ENCODE measurements at regions not wholly inside any gene's neighbourhood (a gene's known extent, or its start where the extent isn't known, plus 50 kb on each side); places are given as distances from the start of the nearest gene placed in this dataset.

- Histone ChIP-seq H3K4ac (ENCODE audit: low read length) (no peak overlapping the region), H2AFZ (ENCODE audit: low read length) (no peak overlapping the region), H3K36me3 (replicated peaks in 1 of 2; ENCODE audit: control insufficient read depth in 2 of 2, insufficient read depth in 2 of 2, low read length in 2 of 2) (no peaks in the 10 kb centered on the region), H3K18ac (ENCODE audit: low read length) (no peak overlapping the region), H3K14ac (ENCODE audit: low read length) (no peak overlapping the region), H4K8ac (ENCODE audit: low read depth, low read length) (no peak overlapping the region), H2BK12ac (ENCODE audit: low read length) (no peak overlapping the region), H3K23ac (ENCODE audit: low read depth, low read length, poor library complexity) (no peak overlapping the region), H3K9me3 (replicated peaks in 1 of 2; ENCODE audit: control insufficient read depth in 2 of 2, insufficient read depth in 1 of 2, low read depth in 1 of 2, low read length in 2 of 2) (peaks cover 0 to 4% of the 10 kb centered on the region in 2 donors), H3K4me1 (ENCODE audit: control insufficient read depth in 2 of 2, insufficient read depth in 1 of 2, low read depth in 1 of 2, low read length in 2 of 2) (no peaks in the 10 kb centered on the region), H2BK15ac (ENCODE audit: low read length) (no peak overlapping the region), H2AK5ac (ENCODE audit: low read depth, low read length) (no peak overlapping the region), H3K9ac (ENCODE audit: low read depth, low read length, poor library complexity) (no peak overlapping the region), H3K4me2 (ENCODE audit: insufficient read depth, low read length, poor library complexity, severe bottlenecking) (no peak overlapping the region), H2BK120ac (ENCODE audit: low read depth, low read length) (no peak overlapping the region), H3K4me3 (ENCODE audit: low read length in 2 of 2) (no peak overlapping the region), H3K27me3 (ENCODE audit: control insufficient read depth in 3 of 3, insufficient read depth in 3 of 3, low read depth in 1 of 3, low read length in 3 of 3) (no peaks in the 10 kb centered on the region), H2BK5ac (ENCODE audit: low read length) (no peak overlapping the region), H3K79me1 (ENCODE audit: low read depth, low read length) (no peaks in the 10 kb centered on the region), H4K91ac (ENCODE audit: low read depth, low read length, poor library complexity) (no peak overlapping the region), H3K27ac (replicated peaks; ENCODE audit: low read length) (no peak overlapping the region)
- no CpG with 5 or more reads among the region's 3 CpGs for WGBS, 2 donors (ENCODE audit: extremely low coverage in 2 of 2, insufficient read length in 2 of 2, insufficient replicate concordance in 1 of 2)
- no peak for DNase-seq (ENCODE audit: low spot score)
These were observed 54.3 kb upstream of the CBLB start for GRCh38 chr3:105923140-105923539.

- Histone ChIP-seq H3K9ac (ENCODE audit: low read depth, low read length, poor library complexity) (no peak overlapping the region), H3K79me1 (ENCODE audit: low read depth, low read length) (no peaks in the 10 kb centered on the region), H2AK5ac (ENCODE audit: low read depth, low read length) (no peak overlapping the region), H2AFZ (ENCODE audit: low read length) (no peak overlapping the region), H2BK5ac (ENCODE audit: low read length) (no peak overlapping the region), H3K27me3 (ENCODE audit: control insufficient read depth in 3 of 3, insufficient read depth in 3 of 3, low read depth in 1 of 3, low read length in 3 of 3) (no peaks in the 10 kb centered on the region), H3K4me1 (ENCODE audit: control insufficient read depth in 2 of 2, insufficient read depth in 1 of 2, low read depth in 1 of 2, low read length in 2 of 2) (peaks cover 0 to 3% of the 10 kb centered on the region in 2 donors), H3K23ac (ENCODE audit: low read depth, low read length, poor library complexity) (no peak overlapping the region), H3K4me2 (ENCODE audit: insufficient read depth, low read length, poor library complexity, severe bottlenecking) (no peak overlapping the region), H3K14ac (ENCODE audit: low read length) (no peak overlapping the region), H2BK12ac (ENCODE audit: low read length) (no peak overlapping the region), H3K4me3 (ENCODE audit: low read length in 2 of 2) (no peak overlapping the region), H4K8ac (ENCODE audit: low read depth, low read length) (no peak overlapping the region), H3K18ac (ENCODE audit: low read length) (no peak overlapping the region), H4K91ac (ENCODE audit: low read depth, low read length, poor library complexity) (no peak overlapping the region), H3K9me3 (replicated peaks in 1 of 2; ENCODE audit: control insufficient read depth in 2 of 2, insufficient read depth in 1 of 2, low read depth in 1 of 2, low read length in 2 of 2) (peaks cover 0 to 1% of the 10 kb centered on the region in 2 donors), H3K36me3 (replicated peaks in 1 of 2; ENCODE audit: control insufficient read depth in 2 of 2, insufficient read depth in 2 of 2, low read length in 2 of 2) (no peaks in the 10 kb centered on the region), H3K4ac (ENCODE audit: low read length) (no peak overlapping the region), H2BK15ac (ENCODE audit: low read length) (no peak overlapping the region), H2BK120ac (ENCODE audit: low read depth, low read length) (no peak overlapping the region), H3K27ac (replicated peaks; ENCODE audit: low read length) (no peak overlapping the region)
- no CpG with 5 or more reads among the region's 1 CpG for WGBS, 2 donors (ENCODE audit: extremely low coverage in 2 of 2, insufficient read length in 2 of 2, insufficient replicate concordance in 1 of 2)
- DNase-seq (ENCODE audit: low spot score): no peak
These were observed 58.9 kb upstream of the CBLB start for GRCh38 chr3:105927741-105928140.

GRCh38 chr3:105930733-105931132 is 61.9 kb upstream of the CBLB start:
- H2AFZ ChIP-seq (ENCODE audit: low read length): no peak overlapping the region
- H3K79me1 ChIP-seq (ENCODE audit: low read depth, low read length): no peaks in the 10 kb centered on the region
- H3K27ac ChIP-seq (replicated peaks; ENCODE audit: low read length): no peak overlapping the region
- no peak overlapping the region for H3K14ac ChIP-seq (ENCODE audit: low read length)
- H3K4me3 ChIP-seq (ENCODE audit: low read length in 2 of 2): no peak overlapping the region
- no peak overlapping the region for H3K18ac ChIP-seq (ENCODE audit: low read length)
- no peak overlapping the region for H2BK5ac ChIP-seq (ENCODE audit: low read length)
- no CpG with 5 or more reads among the region's 3 CpGs for WGBS, 2 donors (ENCODE audit: extremely low coverage in 2 of 2, insufficient read length in 2 of 2, insufficient replicate concordance in 1 of 2)
- no peak overlapping the region for H4K91ac ChIP-seq (ENCODE audit: low read depth, low read length, poor library complexity)
- no peak overlapping the region for H2BK12ac ChIP-seq (ENCODE audit: low read length)
- peaks cover 0 to 3% of the 10 kb centered on the region in 2 donors for H3K4me1 ChIP-seq (ENCODE audit: control insufficient read depth in 2 of 2, insufficient read depth in 1 of 2, low read depth in 1 of 2, low read length in 2 of 2)
- H3K36me3 ChIP-seq (replicated peaks in 1 of 2; ENCODE audit: control insufficient read depth in 2 of 2, insufficient read depth in 2 of 2, low read length in 2 of 2): no peaks in the 10 kb centered on the region
- no peak overlapping the region for H2BK120ac ChIP-seq (ENCODE audit: low read depth, low read length)
- no peak overlapping the region for H3K9ac ChIP-seq (ENCODE audit: low read depth, low read length, poor library complexity)
- H2AK5ac ChIP-seq (ENCODE audit: low read depth, low read length): no peak overlapping the region
- no peak overlapping the region for H3K4me2 ChIP-seq (ENCODE audit: insufficient read depth, low read length, poor library complexity, severe bottlenecking)
- H3K27me3 ChIP-seq (ENCODE audit: control insufficient read depth in 3 of 3, insufficient read depth in 3 of 3, low read depth in 1 of 3, low read length in 3 of 3): no peaks in the 10 kb centered on the region
- no peak overlapping the region for H3K4ac ChIP-seq (ENCODE audit: low read length)
- no peak overlapping the region for H2BK15ac ChIP-seq (ENCODE audit: low read length)
- no peak overlapping the region for H3K23ac ChIP-seq (ENCODE audit: low read depth, low read length, poor library complexity)
- no peak overlapping the region for H4K8ac ChIP-seq (ENCODE audit: low read depth, low read length)
- DNase-seq (ENCODE audit: low spot score): no peak
- peaks cover 0 to 1% of the 10 kb centered on the region in 2 donors for H3K9me3 ChIP-seq (replicated peaks in 1 of 2; ENCODE audit: control insufficient read depth in 2 of 2, insufficient read depth in 1 of 2, low read depth in 1 of 2, low read length in 2 of 2)

GRCh38 chr3:105931500-105931899 is 62.7 kb upstream of the CBLB start:
- Histone ChIP-seq H3K36me3 (replicated peaks in 1 of 2; ENCODE audit: control insufficient read depth in 2 of 2, insufficient read depth in 2 of 2, low read length in 2 of 2) (no peaks in the 10 kb centered on the region), H2BK120ac (ENCODE audit: low read depth, low read length) (no peak overlapping the region), H3K4ac (ENCODE audit: low read length) (no peak overlapping the region), H2BK12ac (ENCODE audit: low read length) (no peak overlapping the region), H3K9me3 (replicated peaks in 1 of 2; ENCODE audit: control insufficient read depth in 2 of 2, insufficient read depth in 1 of 2, low read depth in 1 of 2, low read length in 2 of 2) (peaks cover 0 to 1% of the 10 kb centered on the region in 2 donors), H3K4me3 (ENCODE audit: low read length in 2 of 2) (no peak overlapping the region), H2AFZ (ENCODE audit: low read length) (no peak overlapping the region), H3K79me1 (ENCODE audit: low read depth, low read length) (no peaks in the 10 kb centered on the region), H3K14ac (ENCODE audit: low read length) (no peak overlapping the region), H4K91ac (ENCODE audit: low read depth, low read length, poor library complexity) (no peak overlapping the region), H3K23ac (ENCODE audit: low read depth, low read length, poor library complexity) (no peak overlapping the region), H2BK15ac (ENCODE audit: low read length) (no peak overlapping the region), H3K27me3 (ENCODE audit: control insufficient read depth in 3 of 3, insufficient read depth in 3 of 3, low read depth in 1 of 3, low read length in 3 of 3) (no peaks in the 10 kb centered on the region), H3K4me2 (ENCODE audit: insufficient read depth, low read length, poor library complexity, severe bottlenecking) (no peak overlapping the region), H2AK5ac (ENCODE audit: low read depth, low read length) (no peak overlapping the region), H3K9ac (ENCODE audit: low read depth, low read length, poor library complexity) (no peak overlapping the region), H3K18ac (ENCODE audit: low read length) (no peak overlapping the region), H3K27ac (replicated peaks; ENCODE audit: low read length) (no peak overlapping the region), H2BK5ac (ENCODE audit: low read length) (no peak overlapping the region), H3K4me1 (ENCODE audit: control insufficient read depth in 2 of 2, insufficient read depth in 1 of 2, low read depth in 1 of 2, low read length in 2 of 2) (peaks cover 0 to 3% of the 10 kb centered on the region in 2 donors), H4K8ac (ENCODE audit: low read depth, low read length) (no peak overlapping the region)
- WGBS, 2 donors (ENCODE audit: extremely low coverage in 2 of 2, insufficient read length in 2 of 2, insufficient replicate concordance in 1 of 2): no CpG with 5 or more reads among the region's 2 CpGs
- DNase-seq (ENCODE audit: low spot score): no peak

Data from neuronal stem cell (in vitro differentiated cells).